ENCODE measurements at regions not wholly inside any gene's neighbourhood (a gene's known extent, or its start where the extent isn't known, plus 50 kb on each side); places are given as distances from the start of the nearest gene placed in this dataset.

GRCh38 chr1:88036345-88037014, 647.6 kb upstream of the PKN2 start:
- Histone ChIP-seq H3K4me3 (ENCODE audit: low read length) (no peak overlapping the region), H3K4me1 (ENCODE audit: insufficient read depth, low read length) (no peaks in the 10 kb centered on the region), H3K27ac (ENCODE audit: low read depth, low read length) (no peak overlapping the region), H3K27me3 (ENCODE audit: insufficient read depth, low read length, poor library complexity, severe bottlenecking) (no peaks in the 10 kb centered on the region), H3K9me3 (ENCODE audit: low read length) (no peaks in the 10 kb centered on the region), H3K36me3 (ENCODE audit: insufficient read depth, low read length) (no peaks in the 10 kb centered on the region)
- Mint-ChIP-seq H3K4me3 (no peak overlapping the region), H3K4me1 (no peaks in the 10 kb centered on the region), H3K27ac (no peak overlapping the region), H3K36me3 (no peaks in the 10 kb centered on the region), H3K27me3 (peaks cover 0 to 3% of the 10 kb centered on the region in 2 donors), H3K9me3 (peaks cover 10 to 24% (median 20%) of the 10 kb centered on the region in 5 donors)
- CTCF ChIA-PET = interaction anchor here (1.0 kb wide), 1 partner anchor 10 kb away, joined by 4 read pairs; no protein-coding TSS in a partner anchor
- POLR2A ChIA-PET = no interaction called here
- DNase-seq = no peak

GRCh38 chr1:88039240-88039639, 644.8 kb upstream of the PKN2 start:
- H3K9me3 Mint-ChIP-seq = peaks cover 10 to 24% (median 20%) of the 10 kb centered on the region in 5 donors
- DNase-seq = no peak
- POLR2A ChIA-PET = no interaction called here
- H3K27ac Mint-ChIP-seq = no peak overlapping the region
- Histone ChIP-seq H3K9me3 (ENCODE audit: low read length) (no peaks in the 10 kb centered on the region), H3K4me3 (ENCODE audit: low read length) (no peak overlapping the region), H3K27me3 (ENCODE audit: insufficient read depth, low read length, poor library complexity, severe bottlenecking) (no peaks in the 10 kb centered on the region), H3K27ac (ENCODE audit: low read depth, low read length) (no peak overlapping the region), H3K4me1 (ENCODE audit: insufficient read depth, low read length) (no peaks in the 10 kb centered on the region), H3K36me3 (ENCODE audit: insufficient read depth, low read length) (no peaks in the 10 kb centered on the region)
- H3K4me1 Mint-ChIP-seq = no peaks in the 10 kb centered on the region
- no peaks in the 10 kb centered on the region for H3K36me3 Mint-ChIP-seq
- CTCF ChIA-PET = no interaction called here
- peaks cover 0 to 3% of the 10 kb centered on the region in 2 donors for H3K27me3 Mint-ChIP-seq
- H3K4me3 Mint-ChIP-seq = no peak overlapping the region

GRCh38 chr1:88043834-88044233, 640.2 kb upstream of the PKN2 start:
- no peaks in the 10 kb centered on the region for H3K4me1 ChIP-seq (ENCODE audit: insufficient read depth, low read length)
- Mint-ChIP-seq H3K4me1 (no peaks in the 10 kb centered on the region), H3K27ac (no peak overlapping the region), H3K27me3 (no peaks in the 10 kb centered on the region), H3K9me3 (peaks cover 4 to 18% (median 9%) of the 10 kb centered on the region in 5 donors), H3K36me3 (no peaks in the 10 kb centered on the region), H3K4me3 (no peak overlapping the region)
- no peaks in the 10 kb centered on the region for H3K36me3 ChIP-seq (ENCODE audit: insufficient read depth, low read length)
- H3K27ac ChIP-seq (ENCODE audit: low read depth, low read length) = no peak overlapping the region
- H3K4me3 ChIP-seq (ENCODE audit: low read length) = no peak overlapping the region
- ChIA-PET POLR2A (no interaction called here), CTCF (no interaction called here)
- no peaks in the 10 kb centered on the region for H3K9me3 ChIP-seq (ENCODE audit: low read length)
- no peaks in the 10 kb centered on the region for H3K27me3 ChIP-seq (ENCODE audit: insufficient read depth, low read length, poor library complexity, severe bottlenecking)
- DNase-seq = no peak

GRCh38 chr1:88052167-88052566, 631.9 kb upstream of the PKN2 start:
- no peaks in the 10 kb centered on the region for H3K4me1 Mint-ChIP-seq
- H3K27me3 Mint-ChIP-seq = peaks cover 0 to 12% of the 10 kb centered on the region in 2 donors
- Histone ChIP-seq H3K36me3 (ENCODE audit: insufficient read depth, low read length) (no peaks in the 10 kb centered on the region), H3K4me3 (ENCODE audit: low read length) (no peak overlapping the region), H3K4me1 (ENCODE audit: insufficient read depth, low read length) (no peaks in the 10 kb centered on the region), H3K27me3 (ENCODE audit: insufficient read depth, low read length, poor library complexity, severe bottlenecking) (no peaks in the 10 kb centered on the region), H3K9me3 (ENCODE audit: low read length) (no peaks in the 10 kb centered on the region), H3K27ac (ENCODE audit: low read depth, low read length) (no peak overlapping the region)
- H3K27ac Mint-ChIP-seq = no peak overlapping the region
- CTCF ChIA-PET = no interaction called here
- no peak for DNase-seq
- H3K9me3 Mint-ChIP-seq = no peaks in the 10 kb centered on the region
- H3K4me3 Mint-ChIP-seq = no peak overlapping the region
- POLR2A ChIA-PET = no interaction called here
- H3K36me3 Mint-ChIP-seq = no peaks in the 10 kb centered on the region

- ChIA-PET CTCF (no interaction called here), POLR2A (no interaction called here)
- peaks cover 0 to 12% of the 10 kb centered on the region in 2 donors for H3K27me3 Mint-ChIP-seq
- Histone ChIP-seq H3K36me3 (ENCODE audit: insufficient read depth, low read length) (no peaks in the 10 kb centered on the region), H3K9me3 (ENCODE audit: low read length) (no peaks in the 10 kb centered on the region), H3K4me1 (ENCODE audit: insufficient read depth, low read length) (no peaks in the 10 kb centered on the region), H3K27ac (ENCODE audit: low read depth, low read length) (no peak overlapping the region), H3K27me3 (ENCODE audit: insufficient read depth, low read length, poor library complexity, severe bottlenecking) (no peaks in the 10 kb centered on the region), H3K4me3 (ENCODE audit: low read length) (no peak overlapping the region)
- H3K4me1 Mint-ChIP-seq = no peaks in the 10 kb centered on the region
- H3K4me3 Mint-ChIP-seq = no peak overlapping the region
- H3K9me3 Mint-ChIP-seq = no peaks in the 10 kb centered on the region
- DNase-seq = no peak
- no peaks in the 10 kb centered on the region for H3K36me3 Mint-ChIP-seq
- no peak overlapping the region for H3K27ac Mint-ChIP-seq
Measured at GRCh38 chr1:88053065-88053464, 631.0 kb upstream of the PKN2 start.

GRCh38 chr1:88056881-88057280, 627.2 kb upstream of the PKN2 start:
- POLR2A ChIA-PET = no interaction called here
- Mint-ChIP-seq H3K27ac (peak overlapping the region in 1 of 8 donors; percentile 9), H3K9me3 (no peaks in the 10 kb centered on the region), H3K36me3 (no peaks in the 10 kb centered on the region), H3K4me1 (no peaks in the 10 kb centered on the region), H3K4me3 (no peak overlapping the region), H3K27me3 (peaks cover 0 to 12% of the 10 kb centered on the region in 2 donors)
- Histone ChIP-seq H3K27ac (ENCODE audit: low read depth, low read length) (no peak overlapping the region), H3K36me3 (ENCODE audit: insufficient read depth, low read length) (no peaks in the 10 kb centered on the region), H3K4me3 (ENCODE audit: low read length) (no peak overlapping the region), H3K9me3 (ENCODE audit: low read length) (no peaks in the 10 kb centered on the region), H3K4me1 (ENCODE audit: insufficient read depth, low read length) (no peaks in the 10 kb centered on the region), H3K27me3 (ENCODE audit: insufficient read depth, low read length, poor library complexity, severe bottlenecking) (no peaks in the 10 kb centered on the region)
- DNase-seq = no peak
- CTCF ChIA-PET = no interaction called here

- DNase-seq = no peak
- no peak overlapping the region for H3K4me3 Mint-ChIP-seq
- H3K4me1 Mint-ChIP-seq = no peaks in the 10 kb centered on the region
- Histone ChIP-seq H3K27ac (ENCODE audit: low read depth, low read length) (no peak overlapping the region), H3K27me3 (ENCODE audit: insufficient read depth, low read length, poor library complexity, severe bottlenecking) (no peaks in the 10 kb centered on the region), H3K4me1 (ENCODE audit: insufficient read depth, low read length) (no peaks in the 10 kb centered on the region), H3K36me3 (ENCODE audit: insufficient read depth, low read length) (no peaks in the 10 kb centered on the region), H3K4me3 (ENCODE audit: low read length) (no peak overlapping the region), H3K9me3 (ENCODE audit: low read length) (no peaks in the 10 kb centered on the region)
- no peaks in the 10 kb centered on the region for H3K9me3 Mint-ChIP-seq
- H3K27me3 Mint-ChIP-seq = peaks cover 0 to 10% of the 10 kb centered on the region in 2 donors
- ChIA-PET CTCF (no interaction called here), POLR2A (no interaction called here)
- no peak overlapping the region for H3K27ac Mint-ChIP-seq
- H3K36me3 Mint-ChIP-seq = no peaks in the 10 kb centered on the region
Measured at GRCh38 chr1:88058205-88058604, 625.9 kb upstream of the PKN2 start.

- H3K4me3 Mint-ChIP-seq = no peak overlapping the region
- no peaks in the 10 kb centered on the region for H3K36me3 ChIP-seq (ENCODE audit: insufficient read depth, low read length)
- H3K27me3 Mint-ChIP-seq = peaks cover 0 to 7% of the 10 kb centered on the region in 2 donors
- CTCF ChIA-PET = no interaction called here
- no peak overlapping the region for H3K27ac Mint-ChIP-seq
- H3K4me1 ChIP-seq (ENCODE audit: insufficient read depth, low read length) = no peaks in the 10 kb centered on the region
- H3K4me1 Mint-ChIP-seq = no peaks in the 10 kb centered on the region
- no peak for DNase-seq
- H3K4me3 ChIP-seq (ENCODE audit: low read length) = no peak overlapping the region
- H3K9me3 ChIP-seq (ENCODE audit: low read length) = no peaks in the 10 kb centered on the region
- no peak overlapping the region for H3K27ac ChIP-seq (ENCODE audit: low read depth, low read length)
- POLR2A ChIA-PET = no interaction called here
- no peaks in the 10 kb centered on the region for H3K9me3 Mint-ChIP-seq
- H3K36me3 Mint-ChIP-seq = no peaks in the 10 kb centered on the region
- H3K27me3 ChIP-seq (ENCODE audit: insufficient read depth, low read length, poor library complexity, severe bottlenecking) = no peaks in the 10 kb centered on the region
Measured at GRCh38 chr1:88060112-88060673, 623.9 kb upstream of the PKN2 start.

All from CD8-positive, alpha-beta memory T cell (primary cell).